ENCODE measurements at regions not wholly inside any gene's neighbourhood (a gene's known extent, or its start where the extent isn't known, plus 50 kb on each side); places are given as distances from the start of the nearest gene placed in this dataset.

- Histone ChIP-seq H3K9me3 (ENCODE audit: insufficient read depth in 2 of 2, low read depth in 1 of 2, low read length in 1 of 2) (no peaks in the 10 kb centered on the region), H3K27me3 (replicated peaks in 1 of 4; ENCODE audit: control insufficient read depth in 3 of 4, extremely low read depth in 1 of 4, insufficient read depth in 3 of 4, low read length in 3 of 4) (no peaks in the 10 kb centered on the region), H3K9ac (replicated peaks in 1 of 4; ENCODE audit: extremely low read depth in 1 of 4, low read depth in 3 of 4, low read length in 3 of 4) (no peak overlapping the region), H2BK12ac (ENCODE audit: low read depth, low read length) (no peak overlapping the region), H3K79me1 (ENCODE audit: low read depth, low read length) (no peaks in the 10 kb centered on the region), H4K5ac (ENCODE audit: insufficient read length, low read depth, low read length) (no peak overlapping the region), H3K23ac (ENCODE audit: insufficient read length) (no peak overlapping the region), H3K4me2 (ENCODE audit: insufficient read depth in 1 of 2, low read depth in 2 of 2, low read length in 2 of 2) (no peak overlapping the region), H3K56ac (replicated peaks; ENCODE audit: insufficient read length, low read depth, low read length) (no peak overlapping the region), H3K14ac (ENCODE audit: insufficient read length) (no peak overlapping the region), H3K4me1 (replicated peaks in 1 of 4; ENCODE audit: control insufficient read depth in 3 of 4, insufficient read depth in 4 of 4, low read length in 3 of 4) (no peaks in the 10 kb centered on the region), H3K4me3 (ENCODE audit: extremely low read depth in 1 of 4, insufficient read depth in 2 of 4, low read depth in 3 of 4, low read length in 4 of 4) (no peak overlapping the region), H3K27ac (ENCODE audit: low read depth, low read length) (no peak overlapping the region), H3K36me3 (ENCODE audit: control insufficient read depth in 2 of 4, insufficient read depth in 4 of 4, low read length in 3 of 4) (no peaks in the 10 kb centered on the region), H2BK20ac (ENCODE audit: low read length) (no peak overlapping the region), H3K79me2 (ENCODE audit: control insufficient read depth in 1 of 2, insufficient read depth in 2 of 2, low read length in 2 of 2) (no peaks in the 10 kb centered on the region), H2AK5ac (ENCODE audit: low read depth, low read length) (no peak overlapping the region), H2BK5ac (ENCODE audit: low read depth, low read length) (no peak overlapping the region), H2BK15ac (ENCODE audit: low read length) (no peak overlapping the region), H3K4ac (replicated peaks; ENCODE audit: insufficient read length, low read depth, low read length) (no peak overlapping the region), H4K20me1 (replicated peaks in 1 of 2; ENCODE audit: control insufficient read depth in 1 of 2, insufficient read depth in 2 of 2, low read length in 2 of 2) (no peaks in the 10 kb centered on the region), H2AFZ (ENCODE audit: low read length) (no peak overlapping the region), H3K18ac (ENCODE audit: extremely low read depth, low read length) (no peak overlapping the region), H4K8ac (ENCODE audit: extremely low read depth, insufficient read depth, low read length) (no peak overlapping the region), H4K91ac (replicated peaks; ENCODE audit: insufficient read length, low read length) (no peak overlapping the region), H3K23me2 (ENCODE audit: low read depth, low read length) (no peaks in the 10 kb centered on the region; the same call in 1 of the 2 replicates), H2BK120ac (replicated peaks; ENCODE audit: low read depth, low read length) (no peak overlapping the region)
- ChIA-PET CTCF (ENCODE audit: partially characterized antibody) (interaction anchor here (1.4 kb wide), 1 partner anchor 29 kb away, joined by 6 read pairs; no protein-coding TSS in a partner anchor), POLR2A (ENCODE audit: partially characterized antibody) (no interaction called here)
- WGBS, 2 experiments (ENCODE audit: extremely low coverage in 1 of 2, insufficient coverage in 1 of 2, insufficient read length in 1 of 2, insufficient replicate concordance in 2 of 2, low coverage in 1 of 2, low lambda C conversion rate in 2 of 2, missing lambda C conversion rate in 1 of 2) = 76% methylated on average over 1 of the region's 1 CpG; no CpG with 5 or more reads in 1 of the 2 experiments
- no peak for TF ChIP-seq RNF2 (IDR thresholded peaks at IDR 0.05; ENCODE audit: borderline replicate concordance, low read depth, low read length, missing control alignments, poor library complexity, severe bottlenecking)
- TF ChIP-seq TAF7 (optimal IDR thresholded peaks at IDR 0.05; ENCODE audit: borderline replicate concordance, low read depth, low read length) = no peak
- TF ChIP-seq KDM5A (IDR thresholded peaks at IDR 0.05; ENCODE audit: low read length) = no peak
- no peak for TF ChIP-seq ZNF274 (IDR thresholded peaks at IDR 0.05; ENCODE audit: borderline replicate concordance, extremely low read depth, low read length)
- FAIRE-seq (no peak), DNase-seq (ENCODE audit: low read depth in 1 of 2, low spot score in 2 of 2) (no peak)
These were observed 141.9 kb downstream of the TSEN15 start for GRCh38 chr1:184193451-184193850.
